GM12878 (cell line): ENCODE measurements at regions not wholly inside any gene's neighbourhood (a gene's known extent, or its start where the extent isn't known, plus 50 kb on each side); places are given as distances from the start of the nearest gene placed in this dataset.

Experiments used
- ATAC-seq: fragments of 200-7000 bp; cut with Tn5 transposase; 3 replicates; pipeline ENCODE4 v1.9.1; 2020; ENCODE audit warnings: mild to moderate bottlenecking, moderate library complexity
- BruUV-seq: library from RNA; stranded (reverse); fragments of 400-500 nt; replicated peaks from 2 replicates; lab custom pipeline; 2021; lab: Mats Ljungman, UMichigan
- CTCF ChIA-PET: fragments of 300-600 bp; sonication (Branson Sonifier 250); formaldehyde crosslinking; extraction: SDS; loops from one replicate; lab custom pipeline; 2021; ENCODE audit warnings: inconsistent platforms; lab: Yijun Ruan, JAX
- POLR2A ChIA-PET: fragments of 350-600 bp; formaldehyde crosslinking; extraction: SDS; loops from one replicate; lab custom pipeline; 2021; ENCODE audit warnings: inconsistent platforms; lab: Charles Lee
- RAD21 ChIA-PET: fragments of 300-600 bp; sonication (Branson Sonifier 250); formaldehyde crosslinking; loops from one replicate; lab custom pipeline; 2023; ENCODE audit warnings: antibody characterized with exemption; ENCODE audit not compliant: unreplicated experiment; lab: Charles Lee
- SMC1A ChIA-PET: fragments of 300-600 bp; sonication (Branson Sonifier 250); formaldehyde crosslinking; loops from one replicate; lab custom pipeline; 2023; ENCODE audit not compliant: unreplicated experiment, uncharacterized antibody; lab: Charles Lee
- DNase-seq: peaks from one replicate; pipeline ENCODE4 v3.0.0-alpha.2; 2011; ENCODE audit warnings: low read depth, low spot score
- FAIRE-seq: peaks from 3 replicates; lab custom pipeline; 2011; peaks lifted over from hg19 to GRCh38; lab: Jason Lieb, UNC
- H2AFZ ChIP-seq: 2 replicates; pipeline ENCODE4 v1.6.0; 2011; ENCODE audit warnings: low read depth, low read length, control low read depth; ENCODE audit not compliant: control insufficient read depth
- H3K27ac ChIP-seq: 2 replicates; pipeline ENCODE4 v1.5.1; 2011; ENCODE audit warnings: control low read depth; ENCODE audit not compliant: control insufficient read depth, insufficient read depth
- H3K27me3 ChIP-seq, 2 experiments: replicated peaks in 1 of 2; 2 replicates each; pipeline versions ENCODE4 v1.6.0 to v1.6.1; 2011; ENCODE audit warnings: low read length in 1 of 2; ENCODE audit not compliant: control insufficient read depth in 2 of 2, insufficient read depth in 2 of 2
- H3K36me3 ChIP-seq, 2 experiments: 2 replicates each; pipeline ENCODE4 v1.5.1; 2011; ENCODE audit warnings: low read length in 1 of 2; ENCODE audit not compliant: control insufficient read depth in 2 of 2, insufficient read depth in 2 of 2
- H3K4me1 ChIP-seq: 2 replicates; pipeline ENCODE4 v1.6.1; 2011; ENCODE audit warnings: mild to moderate bottlenecking, low read length, moderate library complexity, mixed read lengths; ENCODE audit not compliant: control insufficient read depth, insufficient read depth
- H3K4me2 ChIP-seq: 2 replicates; pipeline ENCODE4 v1.6.0; 2011; ENCODE audit warnings: control low read depth; ENCODE audit not compliant: control insufficient read depth, insufficient read depth
- H3K4me3 ChIP-seq: fragments of 200-600 bp; sonication (generic); 2 replicates; pipeline ENCODE4 v1.5.1; 2016
- H3K79me2 ChIP-seq: 2 replicates; pipeline ENCODE4 v1.6.0; 2011; ENCODE audit warnings: low read length; ENCODE audit not compliant: control insufficient read depth, insufficient read depth
- H3K9ac ChIP-seq: 2 replicates; pipeline ENCODE4 v1.8.0; 2011; ENCODE audit warnings: low read length, control low read depth, mixed read lengths; ENCODE audit not compliant: control insufficient read depth, insufficient read depth
- H3K9me3 ChIP-seq: replicated peaks from 3 replicates; pipeline ENCODE4 v1.5.1; 2011; ENCODE audit warnings: mild to moderate bottlenecking, low read length; ENCODE audit not compliant: control insufficient read depth, insufficient read depth
- H4K20me1 ChIP-seq: 2 replicates; pipeline ENCODE4 v1.6.0; 2011; ENCODE audit not compliant: control insufficient read depth, insufficient read depth
- HDAC2 ChIP-seq: fragments of 200-600 bp; sonication (generic); IDR thresholded peaks from 2 replicates; pipeline ENCODE4 v1.6.1; 2017
- KLF5 ChIP-seq: fragments of 450-650 bp; IDR thresholded peaks from 2 replicates; pipeline ENCODE4 v1.6.1; 2014; ENCODE audit warnings: mild to moderate bottlenecking; ENCODE audit not compliant: partially characterized antibody
- POLR2AphosphoS5 ChIP-seq: IDR thresholded peaks from 2 replicates; pipeline ENCODE4 v1.6.1; 2011; ENCODE audit warnings: mild to moderate bottlenecking, low read length, inconsistent platforms
- SREBF1 ChIP-seq: IDR thresholded peaks from 2 replicates; pipeline ENCODE4 v1.6.1; 2012; ENCODE audit warnings: mild to moderate bottlenecking, low read length
- TARDBP ChIP-seq: IDR thresholded peaks from 2 replicates; pipeline ENCODE4 v1.6.1; 2016; ENCODE audit warnings: borderline replicate concordance
- TBL1XR1 ChIP-seq: IDR thresholded peaks from 2 replicates; pipeline ENCODE4 v1.6.1; 2012; ENCODE audit warnings: low read depth, low read length, improper control_type of control experiment
- WGBS: methylation state at CpG from one replicate; pipeline ENCODE4 v1.1.6; 2016; ENCODE audit warnings: low lambda C conversion rate; ENCODE audit not compliant: insufficient replicate concordance, insufficient coverage; ENCODE audit errors: missing lambda C conversion rate; 5-methylcytosine and 5-hydroxymethylcytosine counted together
- in situ Hi-C: fragments of 300-500 bp; cut with MboI; formaldehyde crosslinking; loops from 9 replicates; pipeline ENCODE4 v1.14.3; 2018; ENCODE audit warnings: mixed read lengths
- intact Hi-C: fragments of 100-400 bp; cut with micrococcal nuclease; formaldehyde crosslinking; loops from one replicate; pipeline ENCODE4 v1.14.2; 2022; ENCODE audit not compliant: unreplicated experiment

GRCh38 chr2:22282916-22283315 is 1102.1 kb upstream of the KLHL29 start:
- Histone ChIP-seq H3K27me3 (no peaks in the 10 kb centered on the region), H2AFZ (no peak overlapping the region), H3K9me3 (no peaks in the 10 kb centered on the region), H3K4me3 (no peak overlapping the region), H3K36me3 (no peaks in the 10 kb centered on the region), H4K20me1 (no peaks in the 10 kb centered on the region), H3K27ac (no peak overlapping the region), H3K4me2 (no peak overlapping the region), H3K79me2 (no peaks in the 10 kb centered on the region), H3K9ac (no peak overlapping the region), H3K4me1 (no peaks in the 10 kb centered on the region)
- intact Hi-C loops (no loop called here), in situ Hi-C loops (no loop called here)
- DNase-seq (no peak), ATAC-seq (no peak), FAIRE-seq (no peak)
- ChIA-PET CTCF (no interaction called here), RAD21 (no interaction called here), POLR2A (no interaction called here), SMC1A (no interaction called here)
- TF ChIP-seq HDAC2 (no peak), TARDBP (no peak), SREBF1 (no peak), TBL1XR1 (no peak), POLR2AphosphoS5 (no peak)
- WGBS = 28% methylated on average over 6 of the region's 6 CpGs
- no TSS peak for BruUV-seq

- H3K9me3 ChIP-seq = no peaks in the 10 kb centered on the region
- no peaks in the 10 kb centered on the region for H4K20me1 ChIP-seq
- SMC1A ChIA-PET = no interaction called here
- no peak overlapping the region for H2AFZ ChIP-seq
- no peak overlapping the region for H3K9ac ChIP-seq
- ATAC-seq (no peak), DNase-seq (no peak), FAIRE-seq (no peak)
- in situ Hi-C loops = no loop called here
- intact Hi-C loops = no loop called here
- H3K4me1 ChIP-seq = no peaks in the 10 kb centered on the region
- no peak overlapping the region for H3K27ac ChIP-seq
- TF ChIP-seq KLF5 = no peak
- CTCF ChIA-PET = no interaction called here
- POLR2A ChIA-PET = no interaction called here
- H3K4me3 ChIP-seq = no peak overlapping the region
- no peaks in the 10 kb centered on the region for H3K79me2 ChIP-seq
- WGBS = 17% methylated on average over 9 of the region's 9 CpGs
- H3K4me2 ChIP-seq = no peak overlapping the region
- BruUV-seq = no TSS peak
- H3K36me3 ChIP-seq = no peaks in the 10 kb centered on the region
- no peaks in the 10 kb centered on the region for H3K27me3 ChIP-seq
- RAD21 ChIA-PET = no interaction called here
Measured at GRCh38 chr2:22283436-22283835, 1101.5 kb upstream of the KLHL29 start.
